ENCODE measurements at regions not wholly inside any gene's neighbourhood (a gene's known extent, or its start where the extent isn't known, plus 50 kb on each side); places are given as distances from the start of the nearest gene placed in this dataset.

GRCh38 chr6:88445188-88445965, 279.2 kb upstream of the CNR1 start:
- H3K4me3 ChIP-seq (ENCODE audit: low read depth, low read length) = no peak overlapping the region
- H3K27ac ChIP-seq = no peak overlapping the region
- no peaks in the 10 kb centered on the region for H3K36me3 ChIP-seq (replicated peaks)
- in situ Hi-C loops (cut with HindIII; ENCODE audit: low pct_ligation_motif_present, low sequenced_read_pairs) = no loop called here
- TF ChIP-seq CTCF (IDR thresholded peaks at IDR 0.05; ENCODE audit: low read depth, low read length, missing control alignments) = no peak
- DNase-seq = no peak
- no peaks in the 10 kb centered on the region for H3K27me3 ChIP-seq (replicated peaks)

GRCh38 chr6:88443554-88443953, 277.4 kb upstream of the CNR1 start:
- Histone ChIP-seq H3K27ac (no peak overlapping the region), H3K4me3 (ENCODE audit: low read depth, low read length) (no peak overlapping the region), H3K27me3 (replicated peaks) (no peaks in the 10 kb centered on the region), H3K36me3 (replicated peaks) (no peaks in the 10 kb centered on the region)
- in situ Hi-C loops (cut with HindIII; ENCODE audit: low pct_ligation_motif_present, low sequenced_read_pairs) = no loop called here
- no peak for DNase-seq
- no peak for TF ChIP-seq CTCF (IDR thresholded peaks at IDR 0.05; ENCODE audit: low read depth, low read length, missing control alignments)

GRCh38 chr6:88442737-88443136, 276.6 kb upstream of the CNR1 start:
- Histone ChIP-seq H3K27me3 (replicated peaks) (no peaks in the 10 kb centered on the region), H3K4me3 (ENCODE audit: low read depth, low read length) (no peak overlapping the region), H3K36me3 (replicated peaks) (no peaks in the 10 kb centered on the region), H3K27ac (no peak overlapping the region)
- DNase-seq = no peak
- in situ Hi-C loops (cut with HindIII; ENCODE audit: low pct_ligation_motif_present, low sequenced_read_pairs) = no loop called here
- no peak for TF ChIP-seq CTCF (IDR thresholded peaks at IDR 0.05; ENCODE audit: low read depth, low read length, missing control alignments)

GRCh38 chr6:88441346-88441745, 275.2 kb upstream of the CNR1 start:
- Histone ChIP-seq H3K36me3 (replicated peaks) (no peaks in the 10 kb centered on the region), H3K27me3 (replicated peaks) (no peaks in the 10 kb centered on the region), H3K27ac (no peak overlapping the region), H3K4me3 (ENCODE audit: low read depth, low read length) (no peak overlapping the region)
- DNase-seq = no peak
- in situ Hi-C loops (cut with HindIII; ENCODE audit: low pct_ligation_motif_present, low sequenced_read_pairs) = no loop called here
- no peak for TF ChIP-seq CTCF (IDR thresholded peaks at IDR 0.05; ENCODE audit: low read depth, low read length, missing control alignments)

GRCh38 chr6:88428068-88428467, 261.9 kb upstream of the CNR1 start:
- in situ Hi-C loops (cut with HindIII; ENCODE audit: low pct_ligation_motif_present, low sequenced_read_pairs) = no loop called here
- H3K36me3 ChIP-seq (replicated peaks) = no peaks in the 10 kb centered on the region
- no peaks in the 10 kb centered on the region for H3K27me3 ChIP-seq (replicated peaks)
- no peak overlapping the region for H3K4me3 ChIP-seq (ENCODE audit: low read depth, low read length)
- no peak overlapping the region for H3K27ac ChIP-seq
- DNase-seq = no peak
- TF ChIP-seq CTCF (IDR thresholded peaks at IDR 0.05; ENCODE audit: low read depth, low read length, missing control alignments) = no peak

- Histone ChIP-seq H3K36me3 (replicated peaks) (no peaks in the 10 kb centered on the region), H3K27ac (no peak overlapping the region), H3K4me3 (ENCODE audit: low read depth, low read length) (no peak overlapping the region), H3K27me3 (replicated peaks) (no peaks in the 10 kb centered on the region)
- no peak for DNase-seq
- in situ Hi-C loops (cut with HindIII; ENCODE audit: low pct_ligation_motif_present, low sequenced_read_pairs) = no loop called here
- no peak for TF ChIP-seq CTCF (IDR thresholded peaks at IDR 0.05; ENCODE audit: low read depth, low read length, missing control alignments)
Measured at GRCh38 chr6:88426005-88426404, 259.9 kb upstream of the CNR1 start.

All from brain microvascular endothelial cell (primary cell).